H9 (cell line): ENCODE measurements at regions not wholly inside any gene's neighbourhood (a gene's known extent, or its start where the extent isn't known, plus 50 kb on each side); places are given as distances from the start of the nearest gene placed in this dataset.

Experiments used
- DNase-seq: peaks from one replicate; pipeline ENCODE4 v3.0.0-alpha.2; 2017
- H2AFZ ChIP-seq: one replicate; pipeline ENCODE4 v1.6.1; 2013; ENCODE audit warnings: mild to moderate bottlenecking, low read length, control low read depth, moderate library complexity
- H2AK5ac ChIP-seq: 2 replicates; pipeline ENCODE4 v1.6.1; 2013; ENCODE audit warnings: low read length, control low read depth, mixed read lengths; ENCODE audit not compliant: insufficient read length
- H2BK120ac ChIP-seq: one replicate; pipeline ENCODE4 v1.6.1; 2013; ENCODE audit warnings: low read depth, mild to moderate bottlenecking, low read length, control low read depth, inconsistent platforms; ENCODE audit not compliant: poor library complexity, severe bottlenecking
- H2BK12ac ChIP-seq: 2 replicates; pipeline ENCODE4 v1.6.1; 2013; ENCODE audit warnings: low read length, control low read depth, mixed read lengths, low read depth; ENCODE audit not compliant: insufficient read length
- H2BK15ac ChIP-seq: 2 replicates; pipeline ENCODE4 v1.6.1; 2013; ENCODE audit warnings: low read depth, low read length, control low read depth
- H2BK20ac ChIP-seq: one replicate; pipeline ENCODE4 v1.6.1; 2013; ENCODE audit warnings: low read depth, mild to moderate bottlenecking, low read length, control low read depth, inconsistent platforms; ENCODE audit not compliant: poor library complexity, severe bottlenecking
- H2BK5ac ChIP-seq: 2 replicates; pipeline ENCODE4 v1.6.1; 2013; ENCODE audit warnings: low read length, control low read depth, mixed read lengths; ENCODE audit not compliant: insufficient read length
- H3K14ac ChIP-seq: 2 replicates; pipeline ENCODE4 v1.6.1; 2013; ENCODE audit warnings: low read length, control low read depth; ENCODE audit not compliant: insufficient read depth
- H3K18ac ChIP-seq: 2 replicates; pipeline ENCODE4 v1.6.1; 2013; ENCODE audit warnings: low read depth, mild to moderate bottlenecking, mixed read lengths, low read length, control low read depth; ENCODE audit not compliant: insufficient read length
- H3K23ac ChIP-seq: 2 replicates; pipeline ENCODE4 v1.6.1; 2013; ENCODE audit warnings: low read length, control low read depth, mixed read lengths, low read depth; ENCODE audit not compliant: insufficient read length
- H3K23me2 ChIP-seq: 2 replicates; pipeline ENCODE4 v1.6.1; 2013; ENCODE audit warnings: low read depth, mild to moderate bottlenecking, mixed read lengths, low read length, control low read depth; ENCODE audit not compliant: insufficient read length, poor library complexity, severe bottlenecking
- H3K27ac ChIP-seq: 2 replicates; pipeline ENCODE4 v1.5.1; 2013; ENCODE audit warnings: low read length, control low read depth, mixed read lengths, low read depth; ENCODE audit not compliant: insufficient read length
- H3K27me3 ChIP-seq: 2 replicates; pipeline ENCODE4 v1.6.1; 2013; ENCODE audit warnings: low read length, control low read depth, inconsistent platforms; ENCODE audit not compliant: insufficient read depth
- H3K4ac ChIP-seq: 2 replicates; pipeline ENCODE4 v1.6.1; 2013; ENCODE audit warnings: low read depth, mild to moderate bottlenecking, control low read depth, inconsistent platforms, low read length, moderate library complexity
- H3K4me1 ChIP-seq: 2 replicates; pipeline ENCODE4 v1.6.1; 2013; ENCODE audit warnings: low read length, control low read depth, inconsistent platforms; ENCODE audit not compliant: insufficient read depth
- H3K4me2 ChIP-seq: 2 replicates; pipeline ENCODE4 v1.6.1; 2013; ENCODE audit warnings: low read length, control low read depth, mixed read lengths; ENCODE audit not compliant: insufficient read length, insufficient read depth
- H3K56ac ChIP-seq: 2 replicates; pipeline ENCODE4 v1.6.1; 2013; ENCODE audit warnings: low read depth, mild to moderate bottlenecking, mixed read lengths, low read length, control low read depth; ENCODE audit not compliant: insufficient read length
- H3K79me1 ChIP-seq: 2 replicates; pipeline ENCODE4 v1.6.1; 2013; ENCODE audit warnings: low read depth, mild to moderate bottlenecking, moderate library complexity, low read length, control low read depth, inconsistent platforms; ENCODE audit not compliant: insufficient read depth, poor library complexity, severe bottlenecking
- H3K79me2 ChIP-seq: 2 replicates; pipeline ENCODE4 v1.6.1; 2013; ENCODE audit warnings: low read length, control low read depth, inconsistent platforms; ENCODE audit not compliant: insufficient read depth
- H3K9ac ChIP-seq: 2 replicates; pipeline ENCODE4 v1.6.1; 2013; ENCODE audit warnings: low read length, control low read depth, mixed read lengths; ENCODE audit not compliant: insufficient read length; ENCODE audit errors: extremely low read depth
- H3K9me3 ChIP-seq: one replicate; pipeline ENCODE4 v1.6.1; 2013; ENCODE audit warnings: low read depth, low read length, inconsistent platforms; ENCODE audit not compliant: control insufficient read depth
- H3T11ph ChIP-seq: one replicate; pipeline ENCODE4 v1.6.1; 2013; ENCODE audit warnings: mild to moderate bottlenecking, low read length, control low read depth, inconsistent platforms
- H4K20me1 ChIP-seq: one replicate; pipeline ENCODE4 v1.6.1; 2013; ENCODE audit not compliant: control insufficient read depth, insufficient read length, insufficient read depth
- H4K5ac ChIP-seq: 2 replicates; pipeline ENCODE4 v1.6.1; 2013; ENCODE audit warnings: low read depth, mild to moderate bottlenecking, mixed read lengths, low read length, control low read depth; ENCODE audit not compliant: insufficient read length
- H4K8ac ChIP-seq: replicated peaks from 2 replicates; pipeline ENCODE4 v1.6.1; 2013; ENCODE audit warnings: low read length, control low read depth, mixed read lengths, low read depth; ENCODE audit not compliant: insufficient read length
- H4K91ac ChIP-seq: 2 replicates; pipeline ENCODE4 v1.6.1; 2013; ENCODE audit warnings: low read depth, mild to moderate bottlenecking, moderate library complexity, mixed read lengths, low read length, control low read depth; ENCODE audit not compliant: insufficient read length
- H3K27ac Mint-ChIP-seq, 3 experiments: 2 replicates in 2 of 3; 3 replicates in 1 of 3; pipeline ENCODE4 v1.8.0; 2020 to 2021; ENCODE audit warnings: mixed read lengths in 3 of 3, mild to moderate bottlenecking in 1 of 3, moderate library complexity in 1 of 3
- H3K27me3 Mint-ChIP-seq: 2 replicates; pipeline ENCODE4 v1.8.0; 2021; ENCODE audit warnings: low read depth, mild to moderate bottlenecking, moderate library complexity, mixed read lengths
- H3K36me3 Mint-ChIP-seq, 3 experiments: 2 replicates in 2 of 3; 3 replicates in 1 of 3; pipeline ENCODE4 v1.8.0; 2020 to 2021; ENCODE audit warnings: low read depth in 3 of 3, mixed read lengths in 3 of 3; ENCODE audit not compliant: insufficient read depth in 1 of 3
- H3K4me1 Mint-ChIP-seq, 2 experiments: 2 replicates each; pipeline ENCODE4 v1.8.0; 2020; ENCODE audit warnings: mixed read lengths in 2 of 2
- H3K4me3 Mint-ChIP-seq, 2 experiments: 2 replicates in 1 of 2; 3 replicates in 1 of 2; pipeline ENCODE4 v1.8.0; 2020 to 2021; ENCODE audit warnings: mild to moderate bottlenecking in 2 of 2, mixed read lengths in 2 of 2, moderate library complexity in 1 of 2
- H3K9me3 Mint-ChIP-seq, 2 experiments: 2 replicates in 1 of 2; 3 replicates in 1 of 2; pipeline ENCODE4 v1.8.0; 2020; ENCODE audit warnings: mild to moderate bottlenecking in 2 of 2, mixed read lengths in 2 of 2, moderate library complexity in 1 of 2
- WGBS: extraction: QIAGEN DNeasy Blood & Tissue Kit; methylation state at CpG from one replicate; pipeline ENCODE4 v1.1.7; 2013; ENCODE audit warnings: missing lambda C conversion rate, low lambda C conversion rate, mixed read lengths; ENCODE audit not compliant: insufficient read length; ENCODE audit errors: extremely low coverage; 5-methylcytosine and 5-hydroxymethylcytosine counted together
- TF ChIP-seq, protein P1 (sequence below): fragments of 200-600 bp; sonication (generic); conservative IDR thresholded peaks from 3 replicates; pipeline ENCODE4 v1.8.0; 2021; ENCODE audit warnings: antibody characterized with exemption, mild to moderate bottlenecking

- no peak overlapping the region for H3K9ac ChIP-seq
- no peak overlapping the region for H2BK12ac ChIP-seq
- no peak overlapping the region for H2AFZ ChIP-seq
- Mint-ChIP-seq H3K27ac (no peak overlapping the region), H3K27me3 (peaks cover 4% of the 10 kb centered on the region; the same call in 1 of the 2 replicates), H3K4me3 (no peak overlapping the region), H3K36me3 (no peaks in the 10 kb centered on the region), H3K4me1 (no peaks in the 10 kb centered on the region), H3K9me3 (no peaks in the 10 kb centered on the region)
- no peak overlapping the region for H2AK5ac ChIP-seq
- no peak overlapping the region for H3K4me2 ChIP-seq
- H4K20me1 ChIP-seq = no peaks in the 10 kb centered on the region
- no peaks in the 10 kb centered on the region for H3K4me1 ChIP-seq
- no peak overlapping the region for H2BK15ac ChIP-seq
- H3K23ac ChIP-seq = no peak overlapping the region
- H3K18ac ChIP-seq = no peak overlapping the region
- H3K27ac ChIP-seq = no peak overlapping the region
- H2BK5ac ChIP-seq = no peak overlapping the region
- no peaks in the 10 kb centered on the region for H3K79me2 ChIP-seq
- no peaks in the 10 kb centered on the region for H3K23me2 ChIP-seq
- WGBS = no CpG with 5 or more reads among the region's 6 CpGs
- H2BK20ac ChIP-seq = no peak overlapping the region
- H3T11ph ChIP-seq = no peak overlapping the region
- H4K91ac ChIP-seq = no peak overlapping the region
- no peaks in the 10 kb centered on the region for H3K27me3 ChIP-seq
- H2BK120ac ChIP-seq = no peak overlapping the region
- H3K9me3 ChIP-seq = no peaks in the 10 kb centered on the region
- H3K56ac ChIP-seq = no peak overlapping the region
- no peaks in the 10 kb centered on the region for H3K79me1 ChIP-seq
- no peak overlapping the region for H3K4ac ChIP-seq
- no peak for DNase-seq
- no peak overlapping the region for H4K5ac ChIP-seq
- TF ChIP-seq, protein P1, sequence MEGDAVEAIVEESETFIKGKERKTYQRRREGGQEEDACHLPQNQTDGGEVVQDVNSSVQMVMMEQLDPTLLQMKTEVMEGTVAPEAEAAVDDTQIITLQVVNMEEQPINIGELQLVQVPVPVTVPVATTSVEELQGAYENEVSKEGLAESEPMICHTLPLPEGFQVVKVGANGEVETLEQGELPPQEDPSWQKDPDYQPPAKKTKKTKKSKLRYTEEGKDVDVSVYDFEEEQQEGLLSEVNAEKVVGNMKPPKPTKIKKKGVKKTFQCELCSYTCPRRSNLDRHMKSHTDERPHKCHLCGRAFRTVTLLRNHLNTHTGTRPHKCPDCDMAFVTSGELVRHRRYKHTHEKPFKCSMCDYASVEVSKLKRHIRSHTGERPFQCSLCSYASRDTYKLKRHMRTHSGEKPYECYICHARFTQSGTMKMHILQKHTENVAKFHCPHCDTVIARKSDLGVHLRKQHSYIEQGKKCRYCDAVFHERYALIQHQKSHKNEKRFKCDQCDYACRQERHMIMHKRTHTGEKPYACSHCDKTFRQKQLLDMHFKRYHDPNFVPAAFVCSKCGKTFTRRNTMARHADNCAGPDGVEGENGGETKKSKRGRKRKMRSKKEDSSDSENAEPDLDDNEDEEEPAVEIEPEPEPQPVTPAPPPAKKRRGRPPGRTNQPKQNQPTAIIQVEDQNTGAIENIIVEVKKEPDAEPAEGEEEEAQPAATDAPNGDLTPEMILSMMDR = no peak
- H3K14ac ChIP-seq = no peak overlapping the region
- no peak overlapping the region for H4K8ac ChIP-seq
Measured at GRCh38 chr5:33372721-33373472, 67.9 kb upstream of the TARS1 start.
